MG63 (cell line): ENCODE measurements at regions not wholly inside any gene's neighbourhood (a gene's known extent, or its start where the extent isn't known, plus 50 kb on each side); places are given as distances from the start of the nearest gene placed in this dataset.

Source experiments
- DNase-seq: peaks from one replicate; pipeline ENCODE4 v3.0.0-alpha.2; 2020
- H3K27me3 ChIP-seq: fragments of 250-450 bp; sonication (Bioruptor Pico); 2 replicates; pipeline ENCODE4 v1.5.1; 2020; ENCODE audit warnings: mild to moderate bottlenecking, moderate library complexity
- H3K36me3 ChIP-seq: fragments of 250-450 bp; sonication (Bioruptor Pico); 2 replicates; pipeline ENCODE4 v1.5.1; 2020; ENCODE audit warnings: mild to moderate bottlenecking, moderate library complexity
- H3K4me3 ChIP-seq: fragments of 250-450 bp; sonication (Bioruptor Pico); 2 replicates; pipeline ENCODE4 v1.5.1; 2020; ENCODE audit warnings: mild to moderate bottlenecking, moderate library complexity
- H3K9me3 ChIP-seq: fragments of 250-450 bp; sonication (Bioruptor Pico); 2 replicates; pipeline ENCODE4 v1.5.1; 2020; ENCODE audit warnings: mild to moderate bottlenecking, moderate library complexity

DNA sequence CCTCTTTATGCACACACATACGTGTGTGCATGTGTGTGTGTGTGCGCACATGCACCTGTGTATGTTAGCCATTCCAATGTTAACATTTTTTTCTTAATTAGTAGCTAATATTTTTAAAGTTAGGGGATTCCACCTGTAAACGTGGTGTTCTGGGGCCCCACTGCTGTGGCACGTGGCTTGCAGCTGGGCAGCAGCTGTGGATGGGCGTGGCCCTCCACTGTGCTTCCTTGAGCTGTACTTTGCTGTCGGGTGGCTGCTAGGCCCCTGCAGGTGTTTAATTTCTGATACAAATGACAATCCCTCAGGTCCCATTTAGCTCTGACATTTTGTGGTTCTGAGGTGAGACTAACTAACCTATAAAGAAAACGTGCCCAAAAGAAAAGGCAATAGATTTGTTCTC lies 58.9 kb upstream of the GJB6 start:
- DNase-seq: no peak
- no peaks in the 10 kb centered on the region for H3K27me3 ChIP-seq
- no peak overlapping the region for H3K4me3 ChIP-seq
- no peaks in the 10 kb centered on the region for H3K36me3 ChIP-seq
- no peaks in the 10 kb centered on the region for H3K9me3 ChIP-seq

DNA sequence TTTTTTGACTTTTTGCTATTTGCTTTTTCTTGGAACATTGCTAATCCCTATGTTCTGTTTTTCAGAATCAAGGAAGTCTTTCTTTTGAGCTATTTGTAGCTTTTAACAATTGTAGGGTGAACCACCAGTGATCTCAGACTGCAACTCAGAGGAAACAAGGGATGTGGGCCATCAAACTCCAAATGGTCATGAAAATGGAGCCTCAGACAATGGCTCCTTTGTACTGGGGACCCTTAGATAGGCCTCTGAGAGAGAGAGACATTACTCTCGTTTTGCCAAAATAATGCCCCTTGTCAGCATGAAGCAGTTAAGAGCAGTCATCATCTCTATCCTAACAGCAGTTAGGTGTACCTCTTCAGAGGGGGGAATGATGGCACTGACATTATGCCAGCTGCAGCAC lies 56.4 kb upstream of the GJB6 start:
- no peak for DNase-seq
- no peaks in the 10 kb centered on the region for H3K27me3 ChIP-seq
- H3K9me3 ChIP-seq: no peaks in the 10 kb centered on the region
- no peaks in the 10 kb centered on the region for H3K36me3 ChIP-seq
- H3K4me3 ChIP-seq: no peak overlapping the region

DNA sequence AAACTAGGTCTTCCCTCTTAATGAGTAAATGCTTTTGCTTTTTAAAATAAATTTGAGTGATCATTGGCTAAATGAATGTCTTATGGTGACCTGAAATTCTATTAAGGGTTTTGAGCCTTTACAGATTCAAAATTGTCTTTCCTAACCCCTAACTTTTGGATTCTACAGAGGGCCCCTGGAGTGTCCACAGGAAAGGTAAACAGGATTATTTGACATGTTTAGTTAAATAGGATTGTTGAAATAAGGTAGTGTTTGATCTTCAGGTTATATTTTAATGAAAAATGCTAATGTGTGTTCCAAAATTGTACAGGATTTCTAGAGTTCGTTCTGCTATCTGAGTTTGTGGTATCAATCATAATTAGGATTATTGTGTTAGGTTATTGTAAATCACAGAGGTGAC lies 55.9 kb upstream of the GJB6 start:
- no peak overlapping the region for H3K4me3 ChIP-seq
- no peaks in the 10 kb centered on the region for H3K9me3 ChIP-seq
- no peak for DNase-seq
- no peaks in the 10 kb centered on the region for H3K27me3 ChIP-seq
- H3K36me3 ChIP-seq: no peaks in the 10 kb centered on the region

DNA sequence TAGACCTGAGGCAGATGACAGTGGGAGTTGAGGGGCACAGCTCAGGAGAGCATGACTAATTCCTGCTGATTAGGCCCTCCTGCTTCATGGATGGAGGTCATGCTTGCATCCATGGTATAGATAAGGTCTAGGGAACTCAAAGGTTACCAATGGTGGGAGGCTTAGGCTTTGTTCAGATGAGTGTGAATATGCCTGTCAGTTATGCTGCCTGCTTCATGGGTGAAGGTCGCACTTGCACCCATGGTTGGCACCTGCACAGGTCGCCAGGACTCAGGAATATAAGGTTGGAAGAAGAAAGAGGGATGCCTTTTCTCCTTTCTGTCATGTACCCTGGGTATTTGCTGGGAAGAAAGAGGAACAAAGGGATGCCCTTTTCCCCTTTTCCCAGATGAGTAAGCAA lies 53.4 kb upstream of the GJB6 start:
- Histone ChIP-seq H3K4me3 (no peak overlapping the region), H3K27me3 (no peaks in the 10 kb centered on the region), H3K9me3 (no peaks in the 10 kb centered on the region), H3K36me3 (no peaks in the 10 kb centered on the region)
- DNase-seq: no peak
